A673 (cell line): ENCODE measurements at regions not wholly inside any gene's neighbourhood (a gene's known extent, or its start where the extent isn't known, plus 50 kb on each side); places are given as distances from the start of the nearest gene placed in this dataset.

Experiments used
- CTCF ChIP-seq: fragments of 300-800, 200-600 bp; sonication (generic); conservative IDR thresholded peaks from 2 replicates; pipeline ENCODE4 v1.5.1; 2017; ENCODE audit warnings: low read depth, mild to moderate bottlenecking, antibody characterized with exemption, low read length, moderate library complexity, mixed read lengths
- EZH2 ChIP-seq: fragments of 200-600 bp; sonication (generic); IDR thresholded peaks from 2 replicates; pipeline ENCODE4 v1.6.1; 2017; ENCODE audit warnings: borderline replicate concordance, low read depth, mild to moderate bottlenecking, mixed read lengths, antibody characterized with exemption, low read length; ENCODE audit not compliant: poor library complexity, severe bottlenecking

GRCh38 chr16:62846399-62847057 lies 810.3 kb upstream of the CDH8 start:
- TF ChIP-seq CTCF (no peak), EZH2 (no peak)
